ENCODE measurements at regions not wholly inside any gene's neighbourhood (a gene's known extent, or its start where the extent isn't known, plus 50 kb on each side); places are given as distances from the start of the nearest gene placed in this dataset.
"Not testable (repeated sequence)": the region's sequence is repeated elsewhere in the genome, so short reads cannot be mapped to it uniquely, and the experiment has no call there.

DNA sequence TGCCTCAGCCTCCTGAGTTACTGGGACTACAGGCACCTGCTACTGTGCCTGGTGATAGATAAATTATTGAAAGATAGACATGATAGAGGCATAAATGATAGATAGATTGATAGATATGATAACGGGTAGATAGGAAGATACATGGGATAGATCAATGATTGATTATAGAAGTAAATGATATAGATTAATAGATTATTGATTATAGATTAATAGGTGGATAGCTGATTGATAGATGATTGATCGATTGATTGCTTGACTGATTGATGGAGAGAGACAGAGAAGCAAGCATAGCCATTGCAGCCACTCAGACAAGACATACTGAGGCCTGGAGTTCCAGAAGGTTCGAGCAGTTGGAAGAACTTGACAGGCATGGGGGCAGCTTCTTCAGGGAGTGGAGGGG is 3024.8 kb upstream of the TEKT4 start:
- TF ChIP-seq POLR2A (IDR thresholded peaks at IDR 0.05): not testable (repeated sequence)
- TF ChIP-seq, protein P1, sequence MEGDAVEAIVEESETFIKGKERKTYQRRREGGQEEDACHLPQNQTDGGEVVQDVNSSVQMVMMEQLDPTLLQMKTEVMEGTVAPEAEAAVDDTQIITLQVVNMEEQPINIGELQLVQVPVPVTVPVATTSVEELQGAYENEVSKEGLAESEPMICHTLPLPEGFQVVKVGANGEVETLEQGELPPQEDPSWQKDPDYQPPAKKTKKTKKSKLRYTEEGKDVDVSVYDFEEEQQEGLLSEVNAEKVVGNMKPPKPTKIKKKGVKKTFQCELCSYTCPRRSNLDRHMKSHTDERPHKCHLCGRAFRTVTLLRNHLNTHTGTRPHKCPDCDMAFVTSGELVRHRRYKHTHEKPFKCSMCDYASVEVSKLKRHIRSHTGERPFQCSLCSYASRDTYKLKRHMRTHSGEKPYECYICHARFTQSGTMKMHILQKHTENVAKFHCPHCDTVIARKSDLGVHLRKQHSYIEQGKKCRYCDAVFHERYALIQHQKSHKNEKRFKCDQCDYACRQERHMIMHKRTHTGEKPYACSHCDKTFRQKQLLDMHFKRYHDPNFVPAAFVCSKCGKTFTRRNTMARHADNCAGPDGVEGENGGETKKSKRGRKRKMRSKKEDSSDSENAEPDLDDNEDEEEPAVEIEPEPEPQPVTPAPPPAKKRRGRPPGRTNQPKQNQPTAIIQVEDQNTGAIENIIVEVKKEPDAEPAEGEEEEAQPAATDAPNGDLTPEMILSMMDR (IDR thresholded peaks at IDR 0.05): not testable (repeated sequence)
